Activated naive CD4-positive, alpha-beta T cell treated with anti-CD3 and anti-CD28 coated beads for 36 hours (primary cell): ENCODE measurements at regions not wholly inside any gene's neighbourhood (a gene's known extent, or its start where the extent isn't known, plus 50 kb on each side); places are given as distances from the start of the nearest gene placed in this dataset.
"Not testable (repeated sequence)": the region's sequence is repeated elsewhere in the genome, so short reads cannot be mapped to it uniquely, and the experiment has no call there.

ENCODE experiments used
- CTCF ChIA-PET: fragments of 350-600 bp; sonication (Branson Sonifier 250); formaldehyde crosslinking; loops from one replicate; lab custom pipeline; 2021; ENCODE audit warnings: antibody characterized with exemption; lab: Charles Lee
- DNase-seq: peaks from one replicate; pipeline ENCODE4 v3.0.0-alpha.2; 2020
- H3K27ac Mint-ChIP-seq: one replicate; pipeline ENCODE4 v1.8.0; 2021; ENCODE audit warnings: mild to moderate bottlenecking, mixed read lengths
- H3K27me3 Mint-ChIP-seq: one replicate; pipeline ENCODE4 v1.8.0; 2021; ENCODE audit warnings: low read depth, mixed read lengths
- H3K36me3 Mint-ChIP-seq: one replicate; pipeline ENCODE4 v1.8.0; 2021; ENCODE audit warnings: low read depth, mixed read lengths
- H3K4me1 Mint-ChIP-seq: one replicate; pipeline ENCODE4 v1.8.0; 2021; ENCODE audit warnings: low read depth, mixed read lengths
- H3K4me3 Mint-ChIP-seq: one replicate; pipeline ENCODE4 v1.8.0; 2021; ENCODE audit warnings: mild to moderate bottlenecking, moderate library complexity, mixed read lengths
- H3K9me3 Mint-ChIP-seq: one replicate; pipeline ENCODE4 v1.8.0; 2021; ENCODE audit warnings: mixed read lengths
- intact Hi-C: fragments of 100-400 bp; cut with micrococcal nuclease; formaldehyde crosslinking; loops from one replicate; pipeline ENCODE4 v1.15.1; 2023

GRCh38 chr15:66862111-66862939, 160.3 kb downstream of the SMAD6 start:
- no peaks in the 10 kb centered on the region for H3K4me1 Mint-ChIP-seq
- CTCF ChIA-PET, result interaction anchor here (0.6 to 2.9 kb wide), 6 partner anchors 9 to 245 kb away, joined by 3 to 16 read pairs (median 4); no protein-coding TSS in a partner anchor
- H3K27ac Mint-ChIP-seq, result no peak overlapping the region
- no peak overlapping the region for H3K4me3 Mint-ChIP-seq
- H3K36me3 Mint-ChIP-seq, result no peaks in the 10 kb centered on the region
- intact Hi-C loops, result no loop called here
- H3K27me3 Mint-ChIP-seq, result peaks cover 12% of the 10 kb centered on the region
- H3K9me3 Mint-ChIP-seq, result no peaks in the 10 kb centered on the region
- DNase-seq, result no peak

- H3K4me1 Mint-ChIP-seq, result no peaks in the 10 kb centered on the region
- H3K9me3 Mint-ChIP-seq, result no peaks in the 10 kb centered on the region
- intact Hi-C loops, result loop anchor here (1.0 kb wide), 1 partner anchor 260 kb away; no protein-coding TSS in a partner anchor
- CTCF ChIA-PET, result interaction anchor here (0.7 to 2.9 kb wide), 3 partner anchors 9 to 246 kb away, joined by 3 to 16 read pairs (median 3); no protein-coding TSS in a partner anchor
- peak; percentile 85 for DNase-seq
- H3K27ac Mint-ChIP-seq, result no peak overlapping the region
- H3K4me3 Mint-ChIP-seq, result no peak overlapping the region
- H3K27me3 Mint-ChIP-seq, result peaks cover 12% of the 10 kb centered on the region
- no peaks in the 10 kb centered on the region for H3K36me3 Mint-ChIP-seq
These were observed 160.9 kb downstream of the SMAD6 start for GRCh38 chr15:66862940-66863335.

- Mint-ChIP-seq H3K36me3 (no peaks in the 10 kb centered on the region), H3K27me3 (peaks cover 13% of the 10 kb centered on the region), H3K4me3 (no peak overlapping the region), H3K4me1 (no peaks in the 10 kb centered on the region), H3K9me3 (no peaks in the 10 kb centered on the region), H3K27ac (no peak overlapping the region)
- CTCF ChIA-PET, result interaction anchor here (0.6 to 2.9 kb wide), 3 partner anchors 9 to 338 kb away, joined by 3 to 16 read pairs (median 6); no protein-coding TSS in a partner anchor
- intact Hi-C loops, result loop anchor here (1.0 kb wide), 1 partner anchor 260 kb away; no protein-coding TSS in a partner anchor
- DNase-seq, result no peak
These were observed 161.5 kb downstream of the SMAD6 start for GRCh38 chr15:66863390-66864085.

- CTCF ChIA-PET, result interaction anchor here (0.6 to 2.9 kb wide), 2 partner anchors 12 to 338 kb away, joined by 6 to 16 read pairs; no protein-coding TSS in a partner anchor
- intact Hi-C loops, result no loop called here
- DNase-seq, result no peak
- Mint-ChIP-seq H3K9me3 (no peaks in the 10 kb centered on the region), H3K36me3 (no peaks in the 10 kb centered on the region), H3K4me3 (no peak overlapping the region), H3K27me3 (peaks cover 19% of the 10 kb centered on the region), H3K4me1 (no peaks in the 10 kb centered on the region), H3K27ac (no peak overlapping the region)
These were observed 162.2 kb downstream of the SMAD6 start for GRCh38 chr15:66864086-66864830.

- Mint-ChIP-seq H3K9me3 (no peaks in the 10 kb centered on the region), H3K27ac (no peak overlapping the region), H3K36me3 (no peaks in the 10 kb centered on the region), H3K27me3 (peaks cover 21% of the 10 kb centered on the region), H3K4me1 (no peaks in the 10 kb centered on the region), H3K4me3 (no peak overlapping the region)
- no peak for DNase-seq
- intact Hi-C loops, result no loop called here
- CTCF ChIA-PET, result interaction anchor here (2.9 kb wide), 1 partner anchor 13 kb away, joined by 16 read pairs; no protein-coding TSS in a partner anchor
These were observed 162.8 kb downstream of the SMAD6 start for GRCh38 chr15:66864871-66865281.

DNA sequence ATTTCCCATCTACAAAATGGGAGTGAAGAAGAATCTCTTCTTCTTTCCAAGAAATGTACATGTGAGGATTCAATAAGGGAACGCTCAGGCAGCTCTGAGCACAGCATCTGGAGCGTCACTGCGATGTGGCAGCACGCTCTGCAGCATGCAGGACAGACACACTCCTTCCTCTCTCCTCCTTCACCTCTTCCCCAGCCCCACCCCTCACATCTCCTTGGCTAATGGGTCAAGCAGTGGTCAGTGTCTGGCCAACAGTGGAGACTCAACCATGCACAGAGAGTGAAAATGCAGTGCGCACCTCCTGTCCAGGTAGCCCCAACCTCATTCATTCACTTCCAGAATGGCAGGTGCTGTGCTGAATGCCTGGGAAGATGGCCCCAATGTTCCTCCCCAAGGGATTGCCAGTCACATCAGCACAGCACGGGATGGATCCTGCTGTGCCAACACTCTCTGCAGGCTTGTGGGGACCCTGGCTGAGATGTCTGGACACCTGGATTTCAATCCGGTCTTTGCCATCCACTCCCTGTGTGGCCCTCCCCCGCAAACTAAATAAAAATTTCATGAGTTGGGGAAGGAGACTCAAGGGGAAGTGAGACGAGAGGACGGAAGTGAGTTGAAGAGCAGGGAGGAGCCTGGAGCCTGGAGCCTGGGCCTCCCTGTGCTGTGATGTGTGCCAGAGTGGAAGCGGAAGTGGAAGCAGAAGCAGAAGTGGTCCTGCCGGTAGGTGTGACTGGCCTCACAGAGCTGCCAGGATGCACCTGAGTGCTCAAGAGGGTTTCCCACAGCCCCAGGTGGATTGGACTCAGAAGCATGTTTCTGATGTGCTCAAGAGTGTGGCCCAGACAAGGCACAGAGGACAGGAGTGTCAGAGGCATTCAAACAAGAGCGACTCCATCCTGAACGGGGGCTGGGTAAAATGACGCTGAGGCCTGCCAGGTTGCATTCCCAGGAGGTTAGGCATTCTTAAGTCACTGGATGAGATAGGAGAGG, 163.9 kb downstream of the SMAD6 start:
- peaks cover 22% of the 10 kb centered on the region for H3K27me3 Mint-ChIP-seq
- CTCF ChIA-PET, result interaction anchor here (1.3 to 2.9 kb wide), 2 partner anchors 14 to 261 kb away, joined by 3 to 16 read pairs; no protein-coding TSS in a partner anchor
- no peaks in the 10 kb centered on the region for H3K36me3 Mint-ChIP-seq
- no peak for DNase-seq
- intact Hi-C loops, result no loop called here
- H3K4me1 Mint-ChIP-seq, result no peaks in the 10 kb centered on the region
- H3K4me3 Mint-ChIP-seq, result no peak overlapping the region
- H3K9me3 Mint-ChIP-seq, result no peaks in the 10 kb centered on the region
- no peak overlapping the region for H3K27ac Mint-ChIP-seq

DNA sequence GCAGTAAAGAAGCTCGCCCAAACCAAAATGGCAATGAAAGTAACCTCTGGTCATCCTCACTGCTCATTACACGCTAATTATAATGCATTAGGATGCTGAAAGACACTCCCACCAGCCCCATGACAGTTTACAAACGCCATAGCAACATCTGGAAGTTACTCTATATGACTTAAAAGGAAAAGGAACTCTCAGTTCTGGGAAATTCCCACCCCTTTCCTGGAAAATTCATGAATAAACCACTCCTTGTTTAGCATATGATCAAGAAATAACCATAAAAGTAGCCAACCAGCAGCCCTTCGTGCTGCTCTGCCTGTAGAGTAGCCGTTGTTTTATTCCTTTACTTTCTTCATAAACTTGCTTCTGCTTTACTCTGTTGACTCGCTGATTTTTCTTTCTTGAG, 164.6 kb downstream of the SMAD6 start:
- no peaks in the 10 kb centered on the region for H3K9me3 Mint-ChIP-seq
- no peaks in the 10 kb centered on the region for H3K36me3 Mint-ChIP-seq
- H3K4me1 Mint-ChIP-seq, result no peaks in the 10 kb centered on the region
- peaks cover 22% of the 10 kb centered on the region for H3K27me3 Mint-ChIP-seq
- CTCF ChIA-PET, result interaction anchor here (1.3 kb wide), 1 partner anchor 262 kb away, joined by 3 read pairs; no protein-coding TSS in a partner anchor
- intact Hi-C loops, result no loop called here
- no peak for DNase-seq
- no peak overlapping the region for H3K27ac Mint-ChIP-seq
- no peak overlapping the region for H3K4me3 Mint-ChIP-seq

DNA sequence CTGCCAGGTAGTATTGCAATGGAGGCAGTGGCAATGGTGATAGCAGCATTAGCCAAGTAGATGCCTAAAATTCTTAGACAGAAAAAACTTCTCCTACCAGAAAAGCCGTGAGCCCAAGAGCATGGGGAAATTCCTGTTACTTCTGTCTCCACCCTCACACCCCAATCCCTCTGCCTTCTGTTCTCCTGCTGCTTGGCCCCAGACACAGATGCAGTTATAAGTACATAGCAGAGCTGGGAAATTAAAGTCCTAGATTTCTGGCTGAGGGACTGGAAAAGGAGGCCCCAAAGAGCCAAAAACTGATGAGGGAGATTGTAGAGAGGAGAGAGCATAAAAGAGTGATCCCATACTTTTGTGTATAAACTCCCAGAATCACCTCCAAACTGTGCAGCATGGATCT, 166.9 kb downstream of the SMAD6 start:
- CTCF ChIA-PET, result interaction anchor here (0.7 to 1.2 kb wide), 2 partner anchors 17 to 137 kb away, joined by 3 to 7 read pairs; no protein-coding TSS in a partner anchor
- H3K4me1 Mint-ChIP-seq, result no peaks in the 10 kb centered on the region
- intact Hi-C loops, result no loop called here

DNA sequence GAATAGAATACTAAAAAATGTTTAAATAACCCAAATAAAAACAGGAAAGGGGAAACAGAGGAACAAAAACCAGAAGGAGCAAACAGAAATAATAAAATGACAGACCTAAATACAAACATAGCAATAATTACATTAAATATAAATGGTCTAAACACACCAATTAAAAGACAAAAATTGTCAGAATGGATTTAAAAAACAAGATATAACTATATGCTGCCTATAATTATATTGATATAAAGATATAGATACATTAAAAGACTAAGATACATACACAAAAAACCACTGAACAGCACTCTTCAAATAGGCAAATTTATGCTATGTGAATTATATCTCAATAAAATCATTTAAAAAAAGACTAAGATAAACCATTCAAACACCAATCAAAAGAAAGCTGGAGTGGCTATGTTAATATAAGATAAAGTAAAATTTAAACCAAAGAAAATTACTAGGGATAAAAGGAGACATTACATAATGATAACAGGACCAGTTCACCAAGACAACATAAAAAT, 168.9 kb downstream of the SMAD6 start:
- CTCF ChIA-PET, result no interaction called here
- DNase-seq, result no peak
- Mint-ChIP-seq H3K27me3 (peaks cover 15% of the 10 kb centered on the region), H3K9me3 (no peaks in the 10 kb centered on the region), H3K4me1 (no peaks in the 10 kb centered on the region), H3K27ac (no peak overlapping the region), H3K4me3 (no peak overlapping the region), H3K36me3 (no peaks in the 10 kb centered on the region)
- intact Hi-C loops, result no loop called here

More for the DNA sequence above, 166.9 kb downstream of the SMAD6 start:
- H3K27me3 Mint-ChIP-seq, result peaks cover 19% of the 10 kb centered on the region
- no peak for DNase-seq
- no peaks in the 10 kb centered on the region for H3K9me3 Mint-ChIP-seq
- no peak overlapping the region for H3K27ac Mint-ChIP-seq
- no peak overlapping the region for H3K4me3 Mint-ChIP-seq
- no peaks in the 10 kb centered on the region for H3K36me3 Mint-ChIP-seq

DNA sequence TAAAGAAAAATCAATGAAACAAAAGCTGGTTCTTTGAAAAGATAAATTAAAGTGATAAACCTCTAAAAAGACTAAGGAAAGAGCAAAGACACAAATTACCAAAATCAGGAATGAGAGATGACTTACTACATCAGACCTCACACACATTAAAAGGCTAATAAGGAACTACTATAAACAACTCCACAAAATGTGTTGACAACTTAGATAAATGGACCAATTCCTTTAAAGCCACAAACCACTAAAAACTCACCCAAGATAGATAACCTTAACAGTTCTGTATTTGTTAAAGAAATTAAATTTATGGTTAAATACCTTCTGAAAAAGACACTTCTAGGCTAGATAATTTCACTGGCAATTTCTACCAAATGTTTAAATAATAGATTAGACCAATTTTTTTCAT, 170.4 kb downstream of the SMAD6 start:
- Mint-ChIP-seq H3K4me3 (no peak overlapping the region), H3K27me3 (peaks cover 10% of the 10 kb centered on the region), H3K36me3 (no peaks in the 10 kb centered on the region), H3K4me1 (no peaks in the 10 kb centered on the region), H3K27ac (no peak overlapping the region), H3K9me3 (no peaks in the 10 kb centered on the region)
- intact Hi-C loops, result no loop called here
- CTCF ChIA-PET, result interaction anchor here (0.6 to 0.9 kb wide), 3 partner anchors 9 to 277 kb away, joined by 3 to 4 read pairs (median 3); no protein-coding TSS in a partner anchor
- DNase-seq, result no peak

DNA sequence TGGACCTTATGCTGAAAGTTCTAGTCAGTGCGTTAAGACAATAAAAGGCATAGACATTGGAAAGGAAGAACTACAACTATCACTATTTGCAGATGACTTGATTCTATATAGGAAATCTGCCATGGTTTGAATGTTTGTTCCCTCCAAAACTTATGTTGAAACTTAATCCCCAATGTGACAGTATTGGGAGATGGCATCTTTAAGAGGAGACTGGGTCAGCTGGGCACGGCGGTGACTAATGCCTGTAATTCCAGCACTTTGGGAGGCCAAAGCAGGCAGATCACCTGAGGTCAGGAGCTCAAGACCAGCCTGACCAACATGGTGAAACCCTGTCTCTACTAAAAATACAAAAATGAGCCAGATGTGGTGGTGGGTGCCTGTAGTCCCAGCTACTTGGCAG, 171.3 kb downstream of the SMAD6 start:
- H3K27me3 Mint-ChIP-seq, H3K4me1 Mint-ChIP-seq, H3K4me3 Mint-ChIP-seq, H3K36me3 Mint-ChIP-seq, intact Hi-C loops, DNase-seq, H3K27ac Mint-ChIP-seq, H3K9me3 Mint-ChIP-seq: not testable (repeated sequence)
- CTCF ChIA-PET, result interaction anchor here (2.9 kb wide), 1 partner anchor 22 kb away, joined by 7 read pairs; no protein-coding TSS in a partner anchor
